Astrocyte (in vitro differentiated cells and primary cell): ENCODE measurements at regions not wholly inside any gene's neighbourhood (a gene's known extent, or its start where the extent isn't known, plus 50 kb on each side); places are given as distances from the start of the nearest gene placed in this dataset.

Source experiments
- CTCF ChIP-seq: IDR thresholded peaks from 2 replicates; pipeline ENCODE4 v1.5.1; 2011; ENCODE audit warnings: low read depth, mild to moderate bottlenecking, inconsistent platforms, low read length, moderate library complexity; ENCODE audit not compliant: insufficient read depth
- EZH2 ChIP-seq: IDR thresholded peaks from 2 replicates; pipeline ENCODE4 v1.6.1; 2012; ENCODE audit warnings: mild to moderate bottlenecking, low read length, inconsistent platforms; ENCODE audit not compliant: insufficient read depth

- TF ChIP-seq CTCF = no peak
- TF ChIP-seq EZH2 = no peak
These were observed 570.6 kb upstream of the GCFC2 start for GRCh38 chr2:76281156-76281841.
